Glomerular visceral epithelial cell (primary cell): ENCODE measurements at regions not wholly inside any gene's neighbourhood (a gene's known extent, or its start where the extent isn't known, plus 50 kb on each side); places are given as distances from the start of the nearest gene placed in this dataset.

Experiments used
- DNase-seq: peaks from one replicate; pipeline ENCODE4 v3.0.0-alpha.2; 2016; ENCODE audit errors: extremely low spot score

DNA sequence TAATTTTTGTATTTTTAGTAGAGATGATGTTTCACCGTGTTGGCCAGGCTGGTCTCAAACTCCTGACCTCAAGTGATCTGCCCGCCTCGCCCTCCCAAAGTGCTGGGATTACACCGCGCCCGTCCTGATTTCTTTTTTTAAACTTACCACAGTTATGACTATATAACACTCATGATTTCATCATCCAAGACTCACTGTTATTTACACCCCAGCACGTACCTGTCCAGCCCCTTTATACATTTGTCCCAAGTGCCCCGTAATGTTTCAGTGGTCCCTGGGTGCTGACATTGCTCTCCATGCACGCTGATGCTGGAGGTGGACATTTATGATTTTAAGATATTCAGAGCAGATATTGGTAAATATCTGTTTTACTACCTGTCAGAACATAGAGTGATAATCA, 219.9 kb upstream of the GMDS start:
- DNase-seq, result no peak

GRCh38 chr6:2464641-2465040, 219.2 kb upstream of the GMDS start:
- no peak for DNase-seq

DNA sequence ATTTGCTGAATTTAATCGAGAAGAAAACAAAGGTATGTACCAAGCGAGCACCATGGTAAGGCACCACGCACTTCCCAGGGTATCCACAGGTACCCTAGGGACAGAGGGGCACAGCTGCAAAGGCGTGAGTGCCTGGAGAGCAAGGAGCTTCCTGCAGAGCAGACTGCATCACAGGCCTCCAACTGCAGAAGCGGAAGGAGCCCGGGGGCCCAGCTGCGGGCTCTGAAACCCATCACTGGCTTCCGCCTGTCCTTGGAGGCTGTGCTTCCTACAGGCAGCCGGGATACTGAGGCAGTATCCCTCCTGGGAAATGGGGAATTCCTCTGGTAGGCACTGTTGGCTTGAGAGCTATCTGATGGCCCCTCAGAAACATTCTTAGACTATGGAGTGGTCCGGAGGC, 217.4 kb upstream of the GMDS start:
- no peak for DNase-seq

DNA sequence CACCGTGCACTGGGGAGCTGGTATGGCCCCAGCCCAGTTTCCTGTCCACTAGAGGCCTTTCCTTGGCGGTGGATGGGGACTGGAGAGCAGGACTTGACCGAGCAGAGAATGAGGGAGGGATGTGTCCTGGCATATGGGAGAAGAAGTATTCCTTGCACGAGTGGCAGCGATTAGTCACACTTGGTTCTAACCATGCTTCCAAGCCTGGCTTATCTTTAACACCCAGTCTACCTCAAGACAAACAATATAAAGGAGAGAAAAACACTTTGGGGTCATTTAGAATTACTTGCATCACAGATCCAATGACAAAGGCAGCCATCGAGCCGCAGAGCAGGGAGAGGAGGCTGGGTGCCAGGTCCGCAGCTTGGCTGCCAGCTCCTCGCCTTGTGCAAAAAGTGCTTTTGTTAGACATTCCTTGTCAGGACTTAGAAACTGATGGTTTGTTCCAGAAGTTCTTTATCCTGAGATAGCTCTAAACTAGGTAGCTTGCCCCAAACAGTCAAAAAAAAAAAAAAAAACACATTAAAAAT, 214.9 kb upstream of the GMDS start:
- peak; percentile 73 for DNase-seq

GRCh38 chr6:2454180-2454579, 208.8 kb upstream of the GMDS start:
- DNase-seq, result no peak

DNA sequence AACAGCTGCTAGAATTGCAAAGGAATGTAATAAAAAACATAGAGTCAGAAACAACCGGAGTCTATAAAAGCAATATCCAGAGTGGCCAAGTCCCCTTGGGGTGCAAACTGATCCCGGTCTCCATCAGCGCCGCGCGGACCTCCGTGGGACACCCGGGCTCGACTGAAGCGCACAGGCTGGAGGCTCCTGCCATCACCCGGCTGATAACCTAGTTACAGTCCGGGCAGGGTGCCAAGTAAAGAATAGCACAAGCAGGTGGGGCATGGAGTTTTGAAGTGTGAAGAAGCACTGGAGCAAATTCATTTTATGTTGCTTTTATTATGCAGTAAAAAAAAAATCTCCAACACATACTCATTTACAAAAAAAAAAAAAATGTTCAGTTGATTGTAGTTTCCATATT, 205.1 kb upstream of the GMDS start:
- DNase-seq, result peak; percentile 37

DNA sequence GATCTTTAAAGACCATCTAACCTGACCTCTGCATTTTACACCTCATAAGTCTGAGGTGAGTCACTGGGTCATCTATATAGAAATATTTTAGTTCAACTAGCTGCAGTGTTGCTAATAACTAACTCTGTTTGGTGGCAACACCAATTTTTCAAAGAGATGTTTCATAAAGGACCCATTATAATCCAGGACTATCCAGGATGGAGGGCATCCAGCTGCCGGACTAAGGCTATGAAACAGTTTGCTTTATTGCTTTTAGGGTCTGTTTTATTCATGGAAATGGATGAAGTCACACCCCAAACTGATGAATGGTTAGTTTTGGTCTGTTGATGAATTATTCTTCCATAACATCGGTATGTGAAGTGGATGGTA, 204.2 kb upstream of the GMDS start:
- DNase-seq, result no peak

DNA sequence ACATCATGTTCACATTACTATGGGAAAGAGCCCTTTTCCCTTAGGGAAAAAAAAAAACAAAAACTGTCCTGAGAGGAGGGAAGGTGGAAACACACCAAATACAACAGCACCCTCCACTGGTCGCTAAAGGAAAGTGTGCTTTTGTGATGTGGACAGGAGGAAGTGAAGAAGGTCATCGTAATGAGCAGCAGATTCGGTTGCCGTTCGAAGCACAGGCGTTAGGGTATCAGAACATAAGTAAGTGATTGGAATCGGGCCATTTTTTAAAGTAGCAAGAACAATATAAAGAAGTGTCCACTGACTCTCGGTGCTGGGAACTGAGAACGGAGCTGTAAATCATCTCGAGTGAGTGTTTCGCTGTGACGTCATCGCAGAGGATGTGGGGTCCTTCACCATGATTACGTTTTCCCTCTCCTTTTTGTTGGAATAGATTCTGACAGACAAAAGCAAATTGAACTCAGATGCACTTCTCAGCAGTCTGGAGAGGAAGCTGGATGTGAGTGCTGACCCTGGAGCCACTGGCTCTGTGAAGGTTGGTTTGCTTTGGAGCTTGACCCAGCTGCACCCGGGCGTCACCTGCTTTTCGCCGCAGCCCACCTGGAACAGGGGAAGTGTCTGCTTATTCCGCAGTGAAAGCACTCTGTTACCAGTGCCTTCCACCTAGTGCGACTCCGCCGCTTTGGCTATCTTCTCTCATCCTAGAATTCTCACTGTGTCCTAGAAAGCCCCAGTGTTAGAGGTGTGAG, 203.6 kb upstream of the GMDS start:
- DNase-seq, result peak; percentile 76

DNA sequence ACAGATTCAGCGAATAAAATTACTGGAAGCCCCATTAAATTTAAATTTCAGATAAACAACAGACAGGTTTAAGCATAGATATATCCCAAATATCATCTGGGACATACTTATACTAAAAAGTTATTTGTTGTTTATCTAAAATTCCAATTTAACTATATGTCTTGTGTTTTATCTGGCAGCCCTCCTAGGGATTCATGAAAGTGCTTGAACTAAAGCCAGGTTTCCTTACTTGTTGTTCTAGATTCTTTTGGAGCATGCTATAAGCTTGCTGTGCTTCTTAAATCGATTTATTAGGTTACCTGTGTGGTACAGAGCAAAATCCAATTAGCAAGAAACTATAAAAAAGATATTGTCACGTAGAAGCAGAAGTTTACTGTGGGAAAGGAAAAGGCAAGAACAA, 202.5 kb upstream of the GMDS start:
- no peak for DNase-seq

GRCh38 chr6:2447318-2447920, 202.0 kb upstream of the GMDS start:
- DNase-seq, result no peak

DNA sequence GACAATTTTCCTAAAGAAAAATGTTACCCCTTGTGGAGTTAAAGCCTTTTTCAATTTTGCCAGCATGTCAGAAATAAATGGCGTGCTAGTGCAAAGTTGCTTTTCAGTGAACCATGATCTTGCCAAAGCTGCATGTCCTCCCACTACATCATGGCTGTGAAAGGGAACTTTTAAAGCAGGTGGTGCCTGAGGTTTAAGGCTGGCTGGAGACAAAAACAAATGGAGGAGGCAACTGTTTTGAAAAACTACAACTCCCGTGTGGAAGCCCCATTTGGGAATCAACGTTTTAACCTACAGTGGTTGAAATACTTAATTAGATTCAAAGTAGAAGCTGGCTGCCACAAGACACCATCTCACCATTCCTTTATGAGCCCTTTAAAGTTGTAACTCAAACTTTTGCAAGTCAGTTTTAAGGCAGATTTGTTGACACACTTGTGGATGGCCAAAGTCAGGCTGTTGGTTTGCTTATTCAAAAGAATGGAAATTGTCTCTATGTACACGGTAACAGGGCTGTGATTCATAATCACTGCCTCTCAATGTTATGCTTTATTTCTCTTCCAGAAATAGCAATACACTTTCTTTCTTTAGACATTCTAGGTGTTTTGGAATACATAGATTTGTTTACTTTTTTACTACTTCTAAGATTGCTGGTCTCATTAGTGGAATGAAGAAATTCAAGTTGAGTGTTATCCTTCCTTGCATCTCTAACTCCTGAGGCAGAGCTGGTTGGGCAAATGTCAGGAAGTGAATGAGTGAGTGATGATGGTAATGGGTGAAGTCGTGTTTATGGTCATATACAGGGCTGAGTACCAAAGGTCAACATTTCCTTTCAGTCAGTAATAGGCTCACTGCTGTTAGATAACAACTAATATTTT, 196.4 kb upstream of the GMDS start:
- no peak for DNase-seq

DNA sequence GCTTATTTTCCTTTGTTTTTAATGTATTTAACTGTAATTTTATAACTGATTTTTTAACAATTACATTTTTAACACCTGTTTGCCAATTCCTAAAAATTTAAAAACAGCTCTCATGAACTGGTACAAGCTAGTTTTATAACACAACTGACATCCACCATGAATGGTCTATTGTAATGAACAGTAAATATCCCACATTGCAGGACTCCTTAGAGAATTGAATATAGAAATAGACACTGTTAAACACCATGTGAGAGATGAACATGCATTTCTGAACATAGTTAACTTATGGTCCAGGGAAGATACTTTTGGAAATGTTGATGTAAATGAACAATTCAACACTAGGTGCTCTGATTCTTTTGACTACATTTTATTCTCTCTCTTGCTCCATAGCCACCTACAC, 195.1 kb upstream of the GMDS start:
- no peak for DNase-seq

DNA sequence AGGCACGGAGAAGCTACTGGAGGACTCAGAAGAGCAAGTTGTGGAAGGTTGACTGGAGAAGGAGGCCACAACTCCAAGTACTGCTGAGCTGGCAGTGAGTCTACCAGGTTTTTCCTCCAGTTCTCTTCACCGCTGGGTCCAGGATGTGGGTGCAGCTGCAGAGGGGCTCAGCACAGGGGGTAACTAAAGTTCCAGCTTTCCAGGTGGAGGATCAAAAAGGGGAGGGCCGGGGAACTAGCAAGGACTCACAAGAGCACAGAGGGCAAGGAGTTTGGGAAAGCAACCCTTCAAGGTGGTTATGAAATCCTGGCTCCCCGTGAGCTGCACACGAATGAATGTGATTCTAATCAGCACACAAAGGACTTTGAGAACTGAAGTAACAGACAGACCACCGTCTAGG, 194.2 kb upstream of the GMDS start:
- DNase-seq, result no peak

GRCh38 chr6:2439082-2439481, 193.7 kb upstream of the GMDS start:
- no peak for DNase-seq

DNA sequence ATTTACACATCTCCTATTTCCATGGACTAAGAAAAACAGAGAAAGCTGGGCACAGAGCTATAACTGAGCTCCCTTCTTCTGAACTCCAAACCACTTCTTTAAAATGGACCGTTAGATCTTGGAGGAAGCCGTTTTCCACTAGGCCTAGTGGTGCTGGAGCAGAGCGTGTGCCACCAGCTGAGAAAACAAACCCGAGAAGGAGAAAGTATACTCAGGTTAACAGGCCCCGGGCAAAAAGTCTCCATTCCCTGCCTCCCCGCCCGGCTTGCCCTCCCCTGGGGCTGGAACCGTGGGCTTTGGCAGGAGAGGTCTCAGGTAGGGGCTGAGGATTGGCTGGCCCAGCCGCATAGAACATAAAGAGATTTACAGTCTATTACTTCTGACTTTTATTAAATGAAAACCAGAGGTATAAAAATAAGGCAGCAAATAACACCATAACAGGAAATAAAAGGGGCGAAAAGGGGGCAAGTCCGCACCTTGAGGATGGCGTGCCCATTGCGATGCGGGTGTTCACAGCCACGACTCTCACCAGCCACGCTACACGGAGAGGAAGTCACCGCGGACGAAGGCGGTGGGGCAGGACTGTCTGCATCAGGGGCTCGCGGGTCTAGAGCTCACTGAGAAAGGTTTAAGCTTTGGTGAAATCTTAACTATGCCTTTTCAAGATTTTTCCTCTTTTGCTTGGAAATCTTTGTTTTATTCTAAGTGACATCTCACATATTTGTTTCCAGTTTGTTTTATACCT, 191.2 kb upstream of the GMDS start:
- no peak for DNase-seq

GRCh38 chr6:2435323-2435722, 189.9 kb upstream of the GMDS start:
- no peak for DNase-seq

GRCh38 chr6:2434912-2435311, 189.5 kb upstream of the GMDS start:
- DNase-seq, result no peak

DNA sequence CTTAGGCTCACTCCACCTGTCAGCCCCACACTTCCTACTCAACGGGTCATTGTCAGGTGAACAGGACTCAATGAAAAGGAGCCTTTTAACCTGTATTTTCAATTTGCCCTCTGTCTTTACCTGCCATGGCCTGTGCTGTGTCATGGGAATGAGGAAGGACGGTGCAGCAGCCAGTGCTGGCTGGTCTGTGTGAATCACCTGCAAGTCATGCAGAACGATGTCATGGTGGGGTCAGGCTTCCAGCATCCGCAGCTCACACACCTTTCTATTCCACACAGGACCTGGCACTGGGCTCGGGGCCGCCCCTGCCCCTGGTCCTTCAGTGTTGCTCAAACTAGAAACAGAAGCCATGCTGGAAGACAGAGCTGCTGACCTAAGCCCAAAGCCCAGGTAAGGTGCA, 188.7 kb upstream of the GMDS start:
- DNase-seq, result peak; percentile 89

DNA sequence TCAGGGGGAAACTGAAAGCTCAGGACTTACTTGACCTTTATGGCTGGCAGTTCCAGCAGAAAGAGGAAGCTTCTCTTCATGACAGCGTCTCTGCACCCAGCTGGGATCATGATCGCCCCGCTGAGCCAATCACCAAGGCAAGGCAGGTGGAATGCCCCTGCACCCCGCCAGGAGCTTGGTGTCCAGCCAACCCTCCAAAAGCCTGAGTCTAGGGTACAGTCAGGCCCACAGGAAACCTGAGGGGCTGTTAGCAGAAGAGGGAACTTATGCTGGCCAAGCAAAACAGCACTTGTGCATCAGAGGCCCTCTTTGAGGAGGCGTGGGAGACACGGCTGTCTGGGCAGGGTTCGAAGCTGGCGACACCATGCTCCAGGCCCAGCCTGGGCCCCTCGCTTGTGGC, 188.3 kb upstream of the GMDS start:
- DNase-seq, result peak; percentile 65

- peak; percentile 15 for DNase-seq
Measured at GRCh38 chr6:2433266-2433665, 187.9 kb upstream of the GMDS start.

DNA sequence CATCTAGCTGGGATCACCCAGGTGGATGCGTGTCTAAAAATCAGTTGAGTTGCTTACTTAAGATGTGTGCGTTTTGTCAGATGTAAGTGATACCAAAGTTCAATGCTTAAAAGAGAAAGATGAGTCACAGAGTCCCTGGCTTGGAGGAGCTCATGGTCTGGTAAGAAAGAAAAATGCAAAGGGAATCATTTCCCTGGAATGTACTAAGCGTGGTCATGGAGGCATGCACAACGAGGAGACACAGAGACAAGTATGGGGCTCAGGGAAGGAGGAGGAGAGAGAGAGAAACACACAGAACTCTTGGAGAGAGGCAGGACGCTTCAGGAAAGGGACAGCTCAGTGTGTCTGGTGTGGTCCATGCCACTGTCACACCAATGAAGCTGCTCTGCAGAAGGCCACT, 186.9 kb upstream of the GMDS start:
- peak; percentile 89 for DNase-seq

- DNase-seq, result no peak
Measured at GRCh38 chr6:2430612-2431011, 185.2 kb upstream of the GMDS start.
